ENCODE measurements at regions not wholly inside any gene's neighbourhood (a gene's known extent, or its start where the extent isn't known, plus 50 kb on each side); places are given as distances from the start of the nearest gene placed in this dataset.

DNA sequence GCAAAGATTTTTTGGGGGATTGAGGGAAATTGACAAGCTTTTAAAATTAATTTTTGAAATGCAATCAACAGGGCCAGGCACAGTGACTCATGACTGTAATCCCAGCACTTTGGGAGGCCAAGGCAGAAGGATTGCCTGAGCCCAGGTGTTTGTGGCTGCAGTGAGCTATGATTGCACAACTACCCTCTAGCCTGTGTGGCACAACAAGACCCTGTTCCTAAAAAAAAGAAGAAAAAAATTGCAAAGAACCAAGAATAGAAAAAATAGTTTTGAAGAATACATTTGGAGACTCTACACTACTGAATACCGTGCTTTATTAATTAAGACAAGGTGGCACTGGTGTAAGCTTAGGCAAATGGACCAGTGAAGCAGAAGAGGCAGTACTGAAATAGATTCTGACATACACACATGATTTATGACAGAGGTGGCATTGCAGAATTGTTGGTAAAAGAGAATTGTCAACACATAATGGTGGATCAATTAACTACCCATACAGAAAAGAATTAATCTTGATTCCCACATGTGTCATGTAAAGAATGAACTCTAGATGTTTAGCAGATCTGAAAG is 443.3 kb upstream of the ATP11B start:
- no peak for DNase-seq
- Histone ChIP-seq H3K4me3 (no peak overlapping the region), H3K27ac (ENCODE audit: low read depth in 1 of 2, low read length in 1 of 2) (no peak overlapping the region), H3K27me3 (ENCODE audit: control insufficient read depth in 3 of 3, insufficient read depth in 3 of 3, low read length in 2 of 3) (no peaks in the 10 kb centered on the region), H3K9me3 (ENCODE audit: control insufficient read depth in 4 of 4, insufficient read depth in 3 of 4, low read length in 3 of 4) (no peaks in the 10 kb centered on the region), H3K9ac (ENCODE audit: insufficient read depth in 1 of 2, low read length in 2 of 2) (no peak overlapping the region), H3K4me1 (ENCODE audit: control insufficient read depth in 5 of 5, insufficient read depth in 5 of 5, low read length in 5 of 5) (no peaks in the 10 kb centered on the region), H3K36me3 (ENCODE audit: control insufficient read depth in 4 of 4, insufficient read depth in 4 of 4, low read length in 4 of 4) (no peaks in the 10 kb centered on the region)
- no peak for ATAC-seq (ENCODE audit: insufficient read depth, low FRiP score)
- WGBS, 2 donors = 85 to 89% methylated on average over 1 of the region's 1 CpG
- TF ChIP-seq, protein P1, sequence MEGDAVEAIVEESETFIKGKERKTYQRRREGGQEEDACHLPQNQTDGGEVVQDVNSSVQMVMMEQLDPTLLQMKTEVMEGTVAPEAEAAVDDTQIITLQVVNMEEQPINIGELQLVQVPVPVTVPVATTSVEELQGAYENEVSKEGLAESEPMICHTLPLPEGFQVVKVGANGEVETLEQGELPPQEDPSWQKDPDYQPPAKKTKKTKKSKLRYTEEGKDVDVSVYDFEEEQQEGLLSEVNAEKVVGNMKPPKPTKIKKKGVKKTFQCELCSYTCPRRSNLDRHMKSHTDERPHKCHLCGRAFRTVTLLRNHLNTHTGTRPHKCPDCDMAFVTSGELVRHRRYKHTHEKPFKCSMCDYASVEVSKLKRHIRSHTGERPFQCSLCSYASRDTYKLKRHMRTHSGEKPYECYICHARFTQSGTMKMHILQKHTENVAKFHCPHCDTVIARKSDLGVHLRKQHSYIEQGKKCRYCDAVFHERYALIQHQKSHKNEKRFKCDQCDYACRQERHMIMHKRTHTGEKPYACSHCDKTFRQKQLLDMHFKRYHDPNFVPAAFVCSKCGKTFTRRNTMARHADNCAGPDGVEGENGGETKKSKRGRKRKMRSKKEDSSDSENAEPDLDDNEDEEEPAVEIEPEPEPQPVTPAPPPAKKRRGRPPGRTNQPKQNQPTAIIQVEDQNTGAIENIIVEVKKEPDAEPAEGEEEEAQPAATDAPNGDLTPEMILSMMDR (IDR thresholded peaks at IDR 0.05; ENCODE audit: control extremely low read depth, extremely low read depth) = no peak

- ATAC-seq (ENCODE audit: insufficient read depth, low FRiP score) (no peak), DNase-seq (no peak)
- Histone ChIP-seq H3K4me1 (ENCODE audit: control insufficient read depth in 5 of 5, insufficient read depth in 5 of 5, low read length in 5 of 5) (no peaks in the 10 kb centered on the region), H3K9ac (ENCODE audit: insufficient read depth in 1 of 2, low read length in 2 of 2) (no peak overlapping the region), H3K4me3 (no peak overlapping the region), H3K9me3 (ENCODE audit: control insufficient read depth in 4 of 4, insufficient read depth in 3 of 4, low read length in 3 of 4) (no peaks in the 10 kb centered on the region), H3K27me3 (ENCODE audit: control insufficient read depth in 3 of 3, insufficient read depth in 3 of 3, low read length in 2 of 3) (no peaks in the 10 kb centered on the region), H3K27ac (ENCODE audit: low read depth in 1 of 2, low read length in 1 of 2) (no peak overlapping the region), H3K36me3 (ENCODE audit: control insufficient read depth in 4 of 4, insufficient read depth in 4 of 4, low read length in 4 of 4) (no peaks in the 10 kb centered on the region)
- TF ChIP-seq, protein P1 (IDR thresholded peaks at IDR 0.05; ENCODE audit: control extremely low read depth, extremely low read depth) = no peak
- 70 to 75% methylated on average over 1 of the region's 1 CpG for WGBS, 2 donors
These were observed 435.4 kb upstream of the ATP11B start for GRCh38 chr3:182357928-182358327.

DNA sequence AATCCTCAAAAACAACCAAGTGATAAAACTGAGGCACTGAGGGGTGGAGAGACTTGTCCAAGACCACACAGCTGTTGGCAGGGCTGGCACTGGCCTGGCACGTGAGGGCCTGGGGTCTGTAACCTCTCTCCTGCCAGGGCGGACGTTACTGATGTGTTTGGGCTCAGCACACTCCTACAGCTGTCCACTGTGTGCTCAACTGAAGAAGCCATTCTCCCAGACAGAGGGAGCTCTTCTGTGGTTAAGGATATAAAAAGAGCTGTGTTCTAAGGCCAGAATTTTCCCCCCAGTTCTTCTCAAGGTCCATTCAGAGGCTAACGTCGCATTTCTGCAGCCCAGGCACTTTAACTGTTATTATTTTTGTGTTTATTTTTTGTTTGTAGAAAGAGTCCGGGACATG is 429.0 kb upstream of the ATP11B start:
- DNase-seq = no peak
- WGBS, 2 donors = 77 to 87% methylated on average over 6 of the region's 6 CpGs
- Histone ChIP-seq H3K4me3 (no peak overlapping the region), H3K27ac (ENCODE audit: low read depth in 1 of 2, low read length in 1 of 2) (no peak overlapping the region), H3K36me3 (ENCODE audit: control insufficient read depth in 4 of 4, insufficient read depth in 4 of 4, low read length in 4 of 4) (no peaks in the 10 kb centered on the region), H3K4me1 (ENCODE audit: control insufficient read depth in 5 of 5, insufficient read depth in 5 of 5, low read length in 5 of 5) (no peaks in the 10 kb centered on the region), H3K9me3 (ENCODE audit: control insufficient read depth in 4 of 4, insufficient read depth in 3 of 4, low read length in 3 of 4) (no peaks in the 10 kb centered on the region), H3K27me3 (ENCODE audit: control insufficient read depth in 3 of 3, insufficient read depth in 3 of 3, low read length in 2 of 3) (no peaks in the 10 kb centered on the region), H3K9ac (ENCODE audit: insufficient read depth in 1 of 2, low read length in 2 of 2) (no peak overlapping the region)
- TF ChIP-seq, protein P1 (IDR thresholded peaks at IDR 0.05; ENCODE audit: control extremely low read depth, extremely low read depth) = no peak
- ATAC-seq (ENCODE audit: insufficient read depth, low FRiP score) = no peak
